CD14-positive monocyte (primary cell): ENCODE measurements at regions not wholly inside any gene's neighbourhood (a gene's known extent, or its start where the extent isn't known, plus 50 kb on each side); places are given as distances from the start of the nearest gene placed in this dataset.

Source experiments
- DNase-seq, 3 donors: peaks; one replicate each; pipeline ENCODE4 v3.0.0-alpha.2; 2011 to 2022
- H2AFZ ChIP-seq: 2 replicates; pipeline ENCODE4 v1.6.0; 2012; ENCODE audit warnings: mild to moderate bottlenecking, low read depth, low read length, inconsistent platforms; ENCODE audit not compliant: insufficient read depth, poor library complexity, severe bottlenecking
- H3K27ac ChIP-seq, 2 donors: 1 replicate in 1 of 2; 2 replicates in 1 of 2; pipeline ENCODE4 v1.5.1; 2012 to 2013; ENCODE audit warnings: low read length in 2 of 2, control low read depth in 1 of 2, inconsistent platforms in 1 of 2, low read depth in 1 of 2, mild to moderate bottlenecking in 1 of 2
- H3K27me3 ChIP-seq, 2 donors: one replicate each; pipeline versions ENCODE4 v1.6.0 to v1.6.1; 2011 to 2013; ENCODE audit warnings: low read length in 2 of 2; ENCODE audit not compliant: control insufficient read depth in 2 of 2, insufficient read depth in 2 of 2
- H3K36me3 ChIP-seq, 2 donors: replicated peaks in 1 of 2; 1 replicate in 1 of 2; 2 replicates in 1 of 2; pipeline versions ENCODE4 v1.5.1 to v1.6.1; 2012 to 2013; ENCODE audit warnings: low read length in 2 of 2, control low read depth in 1 of 2, inconsistent platforms in 1 of 2, mild to moderate bottlenecking in 1 of 2; ENCODE audit not compliant: insufficient read depth in 2 of 2, control insufficient read depth in 1 of 2
- H3K4me1 ChIP-seq, 2 donors: 1 replicate in 1 of 2; 2 replicates in 1 of 2; pipeline versions ENCODE4 v1.5.1 to v1.6.1; 2012 to 2013; ENCODE audit warnings: low read length in 2 of 2, control low read depth in 1 of 2, inconsistent platforms in 1 of 2, mild to moderate bottlenecking in 1 of 2, moderate library complexity in 1 of 2; ENCODE audit not compliant: insufficient read depth in 2 of 2, control insufficient read depth in 1 of 2
- H3K4me2 ChIP-seq: replicated peaks from 2 replicates; pipeline ENCODE3; 2012; ENCODE audit warnings: low read length, moderate library complexity, mild to moderate bottlenecking; ENCODE audit not compliant: poor library complexity, severe bottlenecking; ENCODE audit errors: extremely low read depth
- H3K4me3 ChIP-seq, 3 experiments: fragments of 200-600 bp in 1 of 3; sonication (generic) in 1 of 3; replicated peaks in 1 of 3; 1 replicate in 2 of 3; 2 replicates in 1 of 3; pipeline ENCODE4 v1.5.1; 2011 to 2013; ENCODE audit warnings: low read length in 3 of 3, mild to moderate bottlenecking in 3 of 3, control low read depth in 2 of 3, low read depth in 2 of 3, inconsistent platforms in 1 of 3, moderate library complexity in 1 of 3
- H3K79me2 ChIP-seq: 2 replicates; pipeline ENCODE4 v1.6.0; 2012; ENCODE audit warnings: mild to moderate bottlenecking, control low read depth, inconsistent platforms, low read length, moderate library complexity; ENCODE audit not compliant: insufficient read depth
- H3K9ac ChIP-seq: 2 replicates; pipeline ENCODE4 v1.6.0; 2017; ENCODE audit warnings: low read length, mild to moderate bottlenecking; ENCODE audit not compliant: insufficient read depth, poor library complexity, severe bottlenecking
- H3K9me3 ChIP-seq, 2 donors: replicated peaks in 1 of 2; 1 replicate in 1 of 2; 2 replicates in 1 of 2; pipeline versions ENCODE4 v1.5.1 to v1.6.1; 2012 to 2013; ENCODE audit warnings: low read length in 2 of 2, control low read depth in 1 of 2; ENCODE audit not compliant: control insufficient read depth in 1 of 2, insufficient read depth in 1 of 2
- H4K20me1 ChIP-seq: 2 replicates; pipeline ENCODE4 v1.6.0; 2012; ENCODE audit warnings: mild to moderate bottlenecking, low read length, control low read depth, moderate library complexity; ENCODE audit not compliant: insufficient read depth
- H3K27ac Mint-ChIP-seq, 7 donors: one replicate each; pipeline ENCODE4 v1.8.0; 2020; ENCODE audit warnings: mild to moderate bottlenecking in 7 of 7, mixed read lengths in 7 of 7, moderate library complexity in 6 of 7, inconsistent platforms in 2 of 7
- H3K27me3 Mint-ChIP-seq, 3 donors: one replicate each; pipeline ENCODE4 v1.8.0; 2021 to 2022; ENCODE audit warnings: low read depth in 3 of 3, mild to moderate bottlenecking in 3 of 3, mixed read lengths in 3 of 3, moderate library complexity in 3 of 3, inconsistent platforms in 1 of 3
- H3K36me3 Mint-ChIP-seq, 2 donors: one replicate each; pipeline ENCODE4 v1.8.0; 2020; ENCODE audit warnings: mixed read lengths in 2 of 2, inconsistent platforms in 1 of 2, mild to moderate bottlenecking in 1 of 2
- H3K4me1 Mint-ChIP-seq: one replicate; pipeline ENCODE4 v1.8.0; 2020; ENCODE audit warnings: mild to moderate bottlenecking, mixed read lengths
- H3K4me3 Mint-ChIP-seq, 2 donors: one replicate each; pipeline ENCODE4 v1.8.0; 2020; ENCODE audit warnings: mild to moderate bottlenecking in 2 of 2, mixed read lengths in 2 of 2, moderate library complexity in 1 of 2
- H3K9me3 Mint-ChIP-seq, 7 donors: one replicate each; pipeline ENCODE4 v1.8.0; 2020 to 2022; ENCODE audit warnings: mixed read lengths in 7 of 7, mild to moderate bottlenecking in 6 of 7, moderate library complexity in 6 of 7, inconsistent platforms in 2 of 7
- CTCF ChIP-seq: fragments of 200-600 bp; IDR thresholded peaks from one replicate; pipeline ENCODE4 v1.8.0; 2022; ENCODE audit warnings: antibody characterized with exemption, mild to moderate bottlenecking
- WGBS: methylation state at CpG from one replicate; pipeline ENCODE4 v1.1.5; 2013; ENCODE audit warnings: missing lambda C conversion rate; ENCODE audit not compliant: insufficient coverage; 5-methylcytosine and 5-hydroxymethylcytosine counted together
- intact Hi-C, 2 donors: fragments of 100-400 bp; cut with micrococcal nuclease; formaldehyde crosslinking; loops; one replicate each; pipeline versions ENCODE4 v1.15.0 to v1.15.1; 2023

GRCh38 chr2:67075530-67076238 lies 321.4 kb upstream of the ETAA1 start:
- Histone ChIP-seq H3K27me3 (no peaks in the 10 kb centered on the region), H3K4me3 (no peak overlapping the region), H3K4me2 (no peak overlapping the region), H4K20me1 (no peaks in the 10 kb centered on the region), H3K4me1 (no peaks in the 10 kb centered on the region), H3K36me3 (no peaks in the 10 kb centered on the region), H3K9ac (no peak overlapping the region), H3K27ac (no peak overlapping the region), H2AFZ (no peak overlapping the region), H3K9me3 (no peaks in the 10 kb centered on the region), H3K79me2 (no peaks in the 10 kb centered on the region)
- Mint-ChIP-seq H3K9me3 (peaks cover 0 to 3% (median 2%) of the 10 kb centered on the region in 7 donors), H3K4me3 (no peak overlapping the region), H3K27me3 (no peaks in the 10 kb centered on the region), H3K27ac (no peak overlapping the region), H3K4me1 (no peaks in the 10 kb centered on the region), H3K36me3 (no peaks in the 10 kb centered on the region)
- no peak for DNase-seq
- intact Hi-C loops, result no loop called here
- TF ChIP-seq CTCF, result no peak
- 60% methylated on average over 1 of the region's 3 CpGs for WGBS

- H3K9me3 ChIP-seq, result no peaks in the 10 kb centered on the region
- TF ChIP-seq CTCF, result no peak
- H3K4me2 ChIP-seq, result no peak overlapping the region
- no peak for DNase-seq
- H3K9me3 Mint-ChIP-seq, result peaks cover 0 to 3% (median 2%) of the 10 kb centered on the region in 7 donors
- no peaks in the 10 kb centered on the region for H3K4me1 ChIP-seq
- intact Hi-C loops, result no loop called here
- H4K20me1 ChIP-seq, result no peaks in the 10 kb centered on the region
- no peak overlapping the region for H2AFZ ChIP-seq
- H3K27ac ChIP-seq, result no peak overlapping the region
- H3K4me3 Mint-ChIP-seq, result no peak overlapping the region
- no peak overlapping the region for H3K27ac Mint-ChIP-seq
- H3K27me3 ChIP-seq, result no peaks in the 10 kb centered on the region
- no peaks in the 10 kb centered on the region for H3K36me3 Mint-ChIP-seq
- H3K4me1 Mint-ChIP-seq, result no peaks in the 10 kb centered on the region
- no peaks in the 10 kb centered on the region for H3K36me3 ChIP-seq
- no peak overlapping the region for H3K4me3 ChIP-seq
- WGBS, result no CpG with 5 or more reads among the region's 1 CpG
- no peak overlapping the region for H3K9ac ChIP-seq
- no peaks in the 10 kb centered on the region for H3K79me2 ChIP-seq
- no peaks in the 10 kb centered on the region for H3K27me3 Mint-ChIP-seq
Observed at GRCh38 chr2:67076239-67076624, 320.9 kb upstream of the ETAA1 start.
